AML-193 (cell line): ENCODE measurements at regions not wholly inside any gene's neighbourhood (a gene's known extent, or its start where the extent isn't known, plus 50 kb on each side); places are given as distances from the start of the nearest gene placed in this dataset.

Experiments used
- DNase-seq, 2 experiments: peaks; one replicate each; lab custom pipeline; 2025; lab: John Stamatoyannopoulos, UW

DNA sequence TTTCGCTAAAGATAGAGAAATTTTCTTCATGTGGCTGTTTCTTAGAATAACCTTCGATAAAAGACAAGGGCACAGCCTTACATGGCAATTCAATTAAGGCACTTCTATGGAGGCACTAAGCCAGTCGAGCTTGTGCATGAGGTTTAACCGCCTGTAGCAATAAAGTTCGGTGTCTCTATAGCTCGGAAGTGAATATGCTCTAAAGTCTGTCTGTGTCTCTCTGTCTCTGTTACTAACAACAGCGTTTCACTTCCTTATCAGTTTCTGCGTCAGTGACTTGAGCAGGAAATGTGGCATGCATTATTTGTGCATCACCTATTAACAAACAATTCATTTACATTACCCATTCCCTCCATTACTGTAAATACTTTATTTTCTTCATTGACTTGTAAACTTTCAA, 365.1 kb upstream of the NETO1 start:
- DNase-seq: no peak

DNA sequence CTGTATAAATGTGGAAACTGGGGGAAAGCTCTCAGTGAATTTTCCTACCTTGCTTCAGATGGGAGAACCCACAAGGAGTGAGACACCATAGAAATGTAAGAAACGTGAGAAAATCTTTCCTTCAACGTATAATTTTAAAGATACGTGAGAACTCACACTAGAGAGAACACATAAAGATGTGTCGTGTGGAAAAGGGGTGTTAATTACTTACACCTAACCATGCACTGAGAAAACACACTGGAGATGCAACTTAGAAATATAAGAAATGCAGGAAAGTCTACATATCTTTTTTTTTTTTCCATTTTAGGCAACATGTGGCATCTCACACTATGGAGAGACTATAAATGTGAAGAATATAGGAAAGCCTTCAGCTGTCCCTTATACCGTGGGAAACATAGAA, 352.9 kb upstream of the NETO1 start:
- DNase-seq: no peak

DNA sequence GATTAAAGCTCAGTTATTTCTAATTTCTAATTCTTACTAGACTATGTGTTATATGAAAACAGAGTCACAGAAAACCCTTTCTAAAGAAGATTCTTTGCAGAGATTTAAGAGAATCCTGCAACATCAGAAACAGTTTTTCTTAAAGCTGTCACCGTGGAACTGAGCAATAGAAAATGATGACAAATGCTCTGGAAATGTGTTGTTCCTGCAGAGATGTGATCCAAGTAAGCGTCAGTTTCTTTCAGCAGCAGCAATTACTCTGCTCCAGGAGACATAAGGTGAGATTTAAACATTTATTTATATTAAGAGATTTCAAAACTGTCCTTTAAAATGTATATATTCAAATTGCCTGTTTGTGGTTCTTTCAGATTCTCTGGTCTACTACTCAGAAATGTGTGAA, 350.5 kb upstream of the NETO1 start:
- no peak for DNase-seq

GRCh38 chr18:73214970-73215369, 347.2 kb upstream of the NETO1 start:
- no peak for DNase-seq

GRCh38 chr18:73212442-73212841, 344.7 kb upstream of the NETO1 start:
- DNase-seq: no peak

- DNase-seq: no peak
These were observed 334.2 kb upstream of the NETO1 start for GRCh38 chr18:73201940-73202339.

DNA sequence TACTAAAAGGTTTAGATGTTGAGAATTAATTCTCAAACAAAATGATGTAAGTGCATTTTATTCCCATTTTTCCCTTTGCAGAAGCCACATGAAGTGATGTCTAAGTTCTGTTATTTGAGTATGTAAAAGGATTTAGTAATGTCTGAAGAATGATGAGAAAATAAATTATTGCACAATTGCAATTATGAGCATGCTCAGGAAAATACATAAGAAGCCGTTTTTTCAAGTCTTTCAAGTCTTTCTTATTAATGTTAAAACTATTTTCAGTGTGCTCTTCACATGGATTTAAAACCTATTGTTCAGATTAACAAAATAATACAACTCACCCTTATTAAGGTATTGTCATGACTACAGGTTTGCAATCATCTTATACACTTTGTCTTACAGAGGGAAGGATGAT, 331.4 kb upstream of the NETO1 start:
- DNase-seq: no peak

- DNase-seq: no peak
These were observed 321.9 kb upstream of the NETO1 start for GRCh38 chr18:73189718-73190117.

DNA sequence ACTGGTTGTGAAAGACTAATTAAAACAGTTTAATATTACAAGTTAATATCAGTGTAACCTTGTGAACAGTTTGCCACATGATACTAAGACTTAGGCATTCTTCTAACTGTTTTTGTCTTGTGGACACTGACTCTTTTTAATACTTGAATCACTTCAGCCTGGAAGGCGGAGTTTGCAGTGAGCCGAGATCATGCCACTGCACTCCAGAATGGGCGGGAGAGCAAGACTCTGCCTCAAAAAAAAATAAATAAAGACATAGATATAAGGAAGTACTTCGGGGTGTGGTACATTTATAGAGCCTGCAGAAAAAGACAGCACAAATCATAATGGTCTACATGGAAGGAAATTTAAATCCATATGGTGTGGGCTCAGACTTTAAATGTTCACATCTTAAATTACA, 300.4 kb upstream of the NETO1 start:
- no peak for DNase-seq

- DNase-seq: no peak
These were observed 296.6 kb upstream of the NETO1 start for GRCh38 chr18:73164430-73164829.

- DNase-seq: no peak
These were observed 295.4 kb upstream of the NETO1 start for GRCh38 chr18:73163236-73163635.

DNA sequence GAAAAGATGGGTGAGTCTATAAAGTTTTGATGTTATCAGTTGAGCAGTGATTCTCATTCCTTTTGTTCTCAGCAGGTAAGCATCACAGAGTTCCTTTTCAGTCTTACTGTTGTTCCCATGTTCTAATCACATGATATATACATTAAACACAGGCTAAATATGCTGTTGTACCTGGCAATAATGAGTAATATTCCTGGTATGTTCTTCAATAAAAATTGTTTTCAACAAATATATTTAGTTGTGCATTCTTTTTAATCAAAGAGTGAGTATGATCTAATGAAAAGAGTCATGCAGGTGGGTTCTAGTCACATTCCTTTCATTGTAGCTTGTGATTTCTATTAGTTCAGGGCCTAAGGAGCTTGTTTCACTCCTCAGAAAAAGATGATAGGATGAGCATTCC, 288.3 kb upstream of the NETO1 start:
- no peak for DNase-seq

DNA sequence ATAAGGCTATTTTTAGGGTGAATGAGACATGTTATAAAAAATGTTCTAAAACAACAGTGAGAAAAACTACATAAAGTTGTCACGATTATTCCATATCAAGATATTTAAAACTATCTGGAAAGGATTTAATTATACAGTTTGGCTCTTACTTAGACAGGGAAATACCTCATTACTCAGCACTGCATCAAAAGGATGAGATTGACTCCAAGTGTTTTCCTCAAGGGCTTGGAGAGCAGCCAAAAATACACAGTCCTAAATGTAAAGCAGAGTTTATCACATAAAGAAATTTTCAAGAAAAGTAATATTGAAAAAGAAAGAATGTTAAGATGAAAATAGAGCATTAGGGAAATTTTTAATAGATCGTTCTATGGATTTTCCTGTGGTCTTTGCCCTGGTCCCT, 285.5 kb upstream of the NETO1 start:
- DNase-seq: no peak

GRCh38 chr18:73151086-73151485, 283.3 kb upstream of the NETO1 start:
- no peak for DNase-seq

DNA sequence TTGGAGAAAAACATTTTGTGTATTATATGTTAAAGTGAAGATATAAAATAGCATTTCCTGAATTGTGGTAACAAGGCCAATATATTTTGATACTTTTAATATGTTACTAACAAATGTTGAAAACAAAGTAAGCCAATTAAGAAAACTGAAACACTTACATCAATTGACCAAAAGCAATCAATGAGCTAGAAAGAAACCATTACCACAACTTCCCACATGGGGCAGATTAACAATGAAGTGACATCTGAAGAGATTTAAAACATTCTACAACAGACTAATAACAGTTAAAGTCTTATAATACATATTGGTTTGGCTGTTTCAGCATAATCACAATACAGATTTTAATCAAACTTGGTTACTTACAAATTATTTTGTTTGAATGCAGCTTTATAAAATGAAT, 282.4 kb upstream of the NETO1 start:
- DNase-seq: no peak

- no peak for DNase-seq
These were observed 279.8 kb upstream of the NETO1 start for GRCh38 chr18:73147590-73147989.

GRCh38 chr18:73144030-73144429, 276.2 kb upstream of the NETO1 start:
- no peak for DNase-seq

DNA sequence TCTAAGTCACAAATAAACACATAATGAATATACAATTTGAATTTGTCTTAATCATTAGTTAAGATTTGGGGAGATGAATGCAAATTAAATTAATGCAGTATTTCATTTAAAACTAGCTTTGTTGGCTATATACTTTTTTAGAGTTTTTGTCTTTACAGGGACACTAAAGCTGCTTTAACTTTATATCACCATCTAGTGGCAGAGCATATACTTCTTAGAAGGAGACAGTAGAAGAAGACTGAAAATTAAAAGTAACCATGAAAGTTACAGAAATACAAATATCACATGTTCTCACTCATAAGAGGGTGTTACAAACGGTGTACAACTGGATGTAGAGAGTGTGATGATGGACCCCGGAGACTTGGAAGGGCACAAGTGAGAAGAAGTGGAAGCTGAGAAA, 268.3 kb upstream of the NETO1 start:
- peak; percentile 12 to 43 for DNase-seq

- no peak for DNase-seq
These were observed 256.4 kb upstream of the NETO1 start for GRCh38 chr18:73124175-73124574.

DNA sequence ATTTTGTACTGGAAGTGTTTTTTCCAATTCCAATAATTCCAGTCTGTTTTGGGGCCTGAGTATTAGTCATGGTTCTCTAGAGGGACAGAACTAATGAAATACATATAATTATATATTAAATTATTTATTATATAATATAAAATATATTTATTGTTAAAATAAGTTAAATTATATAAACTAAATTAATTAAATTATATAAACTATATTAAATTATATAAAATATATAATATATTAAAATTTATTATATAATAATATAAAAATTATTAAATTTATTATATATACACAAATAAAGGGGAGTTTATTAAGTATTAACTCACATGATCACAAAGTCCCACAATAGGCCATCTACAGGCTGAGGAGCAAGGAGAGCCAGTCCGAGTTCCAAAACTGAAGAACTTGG, 253.4 kb upstream of the NETO1 start:
- DNase-seq: no peak

GRCh38 chr18:73120626-73121025, 252.8 kb upstream of the NETO1 start:
- DNase-seq: no peak

GRCh38 chr18:73119574-73119973, 251.8 kb upstream of the NETO1 start:
- peak; percentile 41 to 65 for DNase-seq

GRCh38 chr18:73118121-73118816, 250.5 kb upstream of the NETO1 start:
- peak; percentile 56 to 70 for DNase-seq

DNA sequence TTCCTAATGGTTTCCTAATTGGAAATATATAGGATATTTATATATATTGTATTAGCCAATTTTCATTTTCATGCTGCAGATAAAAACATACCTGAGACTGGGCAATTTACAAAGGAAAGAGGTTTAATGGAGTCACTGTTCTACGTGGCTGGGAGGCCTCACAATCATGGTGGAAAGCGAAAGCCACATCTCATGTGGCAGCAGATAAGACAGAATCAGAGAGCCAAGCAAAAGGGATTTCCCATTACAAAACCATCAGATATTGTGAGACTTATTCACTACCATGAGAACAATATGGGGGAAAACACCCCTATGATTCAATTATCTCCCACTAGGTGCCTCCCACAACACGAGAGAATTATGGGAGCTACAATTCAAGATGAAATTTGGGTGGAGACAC, 242.5 kb upstream of the NETO1 start:
- DNase-seq: no peak

DNA sequence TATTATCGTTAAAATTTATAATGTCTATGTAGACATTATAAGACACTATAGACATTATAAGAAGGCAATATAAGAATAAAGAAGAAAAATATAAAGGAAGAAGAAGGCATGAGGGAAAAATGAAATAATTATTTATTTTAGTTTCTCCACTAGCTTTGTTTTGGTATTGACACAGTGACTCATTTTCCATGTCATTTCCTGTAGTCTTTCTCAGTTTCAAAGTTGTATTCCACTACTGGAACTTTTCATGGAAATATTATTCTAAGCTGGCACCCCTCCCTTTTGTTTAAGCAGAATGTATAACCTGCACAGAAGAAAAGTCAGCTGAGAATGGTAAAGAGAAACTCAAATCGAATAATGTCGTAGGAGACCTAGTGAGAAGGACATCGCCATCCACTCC, 234.2 kb upstream of the NETO1 start:
- DNase-seq: no peak
